Tibial nerve (tissue), 4 donors: ENCODE measurements at regions not wholly inside any gene's neighbourhood (a gene's known extent, or its start where the extent isn't known, plus 50 kb on each side); places are given as distances from the start of the nearest gene placed in this dataset.

Experiments used
- DNase-seq, 2 donors: peaks; one replicate each; pipeline ENCODE4 v3.0.0-alpha.2; 2019; ENCODE audit warnings: low spot score in 2 of 2
- H3K27ac ChIP-seq, 4 donors: fragments of 200-600 bp; sonication (generic) in 3 of 4; one replicate each; pipeline ENCODE4 v1.5.1; 2017 to 2019; ENCODE audit warnings: mild to moderate bottlenecking in 1 of 4
- H3K27me3 ChIP-seq, 2 donors: fragments of 200-600 bp; sonication (generic) in 1 of 2; one replicate each; pipeline versions ENCODE4 v1.5.1 to v1.6.0; 2017 to 2019
- H3K36me3 ChIP-seq, 3 donors: fragments of 200-600 bp; sonication (generic); one replicate each; pipeline ENCODE4 v1.5.1; 2018 to 2019
- H3K4me1 ChIP-seq, 4 donors: fragments of 200-600 bp; sonication (generic) in 3 of 4; one replicate each; pipeline ENCODE4 v1.5.1; 2017 to 2019
- H3K4me3 ChIP-seq, 4 donors: fragments of 200-600 bp; sonication (generic) in 3 of 4; one replicate each; pipeline ENCODE4 v1.5.1; 2017 to 2019; ENCODE audit warnings: mild to moderate bottlenecking in 1 of 4, moderate library complexity in 1 of 4
- H3K9me3 ChIP-seq, 4 donors: fragments of 200-600 bp; sonication (generic) in 3 of 4; one replicate each; pipeline ENCODE4 v1.5.1; 2017 to 2019
- CTCF ChIP-seq, 5 experiments: fragments of 200-600 bp in 3 of 5; fragments of 450-650 bp in 2 of 5; sonication (generic) in 3 of 5; IDR thresholded peaks; one replicate each; pipeline ENCODE4 v1.5.1; 2016 to 2019; ENCODE audit warnings: antibody characterized with exemption in 5 of 5, mild to moderate bottlenecking in 3 of 5, moderate library complexity in 2 of 5
- EP300 ChIP-seq, 2 donors: sonication (generic); formaldehyde crosslinking; IDR thresholded peaks; one replicate each; pipeline ENCODE4 v1.6.1; 2017; ENCODE audit warnings: antibody characterized with exemption in 2 of 2, mild to moderate bottlenecking in 1 of 2
- POLR2A ChIP-seq, 2 donors: fragments of 450-650 bp; IDR thresholded peaks; one replicate each; pipeline ENCODE4 v1.6.1; 2017; ENCODE audit warnings: antibody characterized with exemption in 2 of 2, mild to moderate bottlenecking in 2 of 2, moderate library complexity in 2 of 2
- WGBS, 2 donors: methylation state at CpG; one replicate each; pipeline ENCODE4 v1.1.5; 2018; 5-methylcytosine and 5-hydroxymethylcytosine counted together

GRCh38 chr19:27764186-27764804 lies 1448.7 kb downstream of the UQCRFS1 start:
- Histone ChIP-seq H3K4me1 (no peaks in the 10 kb centered on the region), H3K27me3 (no peaks in the 10 kb centered on the region), H3K4me3 (no peak overlapping the region), H3K9me3 (peaks cover 0 to 100% (median 3%) of the 10 kb centered on the region in 4 donors), H3K27ac (no peak overlapping the region), H3K36me3 (peaks cover 0 to 71% (median 0%) of the 10 kb centered on the region in 3 donors)
- TF ChIP-seq EP300 (IDR thresholded peaks at IDR 0.05) (no peak), CTCF (IDR thresholded peaks at IDR 0.05) (no peak), POLR2A (IDR thresholded peaks at IDR 0.05) (no peak)
- WGBS, 2 donors = 89 to 93% methylated on average over 4 to 5 of the region's 5 CpGs
- DNase-seq = no peak

- Histone ChIP-seq H3K27ac (no peak overlapping the region), H3K27me3 (no peaks in the 10 kb centered on the region), H3K4me3 (no peak overlapping the region), H3K4me1 (no peaks in the 10 kb centered on the region), H3K36me3 (peaks cover 0 to 70% (median 0%) of the 10 kb centered on the region in 3 donors), H3K9me3 (peaks cover 0 to 98% (median 2%) of the 10 kb centered on the region in 4 donors)
- WGBS, 2 donors = 74 to 78% methylated on average over 4 of the region's 4 CpGs
- no peak for DNase-seq
- TF ChIP-seq POLR2A (IDR thresholded peaks at IDR 0.05) (no peak), EP300 (IDR thresholded peaks at IDR 0.05) (no peak), CTCF (IDR thresholded peaks at IDR 0.05) (no peak)
Observed at GRCh38 chr19:27762933-27763332, 1450.0 kb downstream of the UQCRFS1 start.

- no peak for DNase-seq
- peaks cover 0 to 72% (median 1%) of the 10 kb centered on the region in 4 donors for H3K9me3 ChIP-seq
Observed at GRCh38 chr19:27759896-27760295, 1453.1 kb downstream of the UQCRFS1 start.

GRCh38 chr19:27758626-27759505 lies 1454.1 kb downstream of the UQCRFS1 start:
- Histone ChIP-seq H3K4me3 (no peak overlapping the region), H3K27ac (no peak overlapping the region), H3K36me3 (peaks cover 0 to 47% (median 0%) of the 10 kb centered on the region in 3 donors), H3K27me3 (no peaks in the 10 kb centered on the region), H3K4me1 (no peaks in the 10 kb centered on the region), H3K9me3 (peaks cover 0 to 62% (median 0%) of the 10 kb centered on the region in 4 donors)
- WGBS, 2 donors = 74 to 86% methylated on average over 17 of the region's 18 CpGs
- no peak for TF ChIP-seq CTCF (IDR thresholded peaks at IDR 0.05)
- TF ChIP-seq POLR2A (IDR thresholded peaks at IDR 0.05) = no peak
- TF ChIP-seq EP300 (IDR thresholded peaks at IDR 0.05) = no peak
- no peak for DNase-seq

More at GRCh38 chr19:27759896-27760295, 1453.1 kb downstream of the UQCRFS1 start:
- 92 to 94% methylated on average over 5 to 6 of the region's 6 CpGs for WGBS, 2 donors
- Histone ChIP-seq H3K4me1 (no peaks in the 10 kb centered on the region), H3K27ac (no peak overlapping the region), H3K36me3 (peaks cover 0 to 58% (median 0%) of the 10 kb centered on the region in 3 donors), H3K27me3 (no peaks in the 10 kb centered on the region), H3K4me3 (no peak overlapping the region)
- TF ChIP-seq EP300 (IDR thresholded peaks at IDR 0.05) (no peak), POLR2A (IDR thresholded peaks at IDR 0.05) (no peak), CTCF (IDR thresholded peaks at IDR 0.05) (no peak)

- peaks cover 0 to 10% (median 0%) of the 10 kb centered on the region in 3 donors for H3K36me3 ChIP-seq
- no peaks in the 10 kb centered on the region for H3K27me3 ChIP-seq
- no peak overlapping the region for H3K27ac ChIP-seq
- no peak for DNase-seq
- no peaks in the 10 kb centered on the region for H3K4me1 ChIP-seq
- H3K9me3 ChIP-seq = peaks cover 0 to 20% (median 0%) of the 10 kb centered on the region in 4 donors
- H3K4me3 ChIP-seq = no peak overlapping the region
- TF ChIP-seq CTCF (IDR thresholded peaks at IDR 0.05) (no peak), POLR2A (IDR thresholded peaks at IDR 0.05) (no peak), EP300 (IDR thresholded peaks at IDR 0.05) (no peak)
- 64 to 65% methylated on average over 6 of the region's 6 CpGs for WGBS, 2 donors
Observed at GRCh38 chr19:27754700-27755099, 1458.3 kb downstream of the UQCRFS1 start.
